HEK293T (cell line): ENCODE measurements at regions not wholly inside any gene's neighbourhood (a gene's known extent, or its start where the extent isn't known, plus 50 kb on each side); places are given as distances from the start of the nearest gene placed in this dataset.

Experiments used
- ARNT ChIP-seq: fragments of 450-650 bp; IDR thresholded peaks from 2 replicates; pipeline ENCODE4 v1.6.1; 2017; ENCODE audit warnings: mild to moderate bottlenecking
- BHLHE40 ChIP-seq: fragments of 450-650 bp; IDR thresholded peaks from 2 replicates; pipeline ENCODE4 v1.6.1; 2016; ENCODE audit warnings: mild to moderate bottlenecking, moderate library complexity, borderline replicate concordance
- CTBP1 ChIP-seq: fragments of 450-650 bp; IDR thresholded peaks from 2 replicates; pipeline ENCODE4 v1.6.1; 2016; ENCODE audit warnings: borderline replicate concordance
- ELF4 ChIP-seq: fragments of 450-650 bp; IDR thresholded peaks from 2 replicates; pipeline ENCODE4 v1.6.1; 2017; ENCODE audit warnings: antibody characterized with exemption
- FOXK2 ChIP-seq: fragments of 450-650 bp; IDR thresholded peaks from 2 replicates; pipeline ENCODE4 v1.6.1; 2016; ENCODE audit warnings: mild to moderate bottlenecking
- FOXM1 ChIP-seq: fragments of 450-650 bp; IDR thresholded peaks from 2 replicates; pipeline ENCODE4 v1.6.1; 2017; ENCODE audit warnings: mild to moderate bottlenecking, borderline replicate concordance
- L3MBTL2 ChIP-seq: fragments of 450-650 bp; conservative IDR thresholded peaks from 2 replicates; pipeline ENCODE4 v1.6.1; 2016; ENCODE audit warnings: mild to moderate bottlenecking

GRCh38 chr3:55332176-55332575 lies 154.9 kb downstream of the WNT5A start:
- TF ChIP-seq ELF4: no peak
- TF ChIP-seq L3MBTL2: no peak
- TF ChIP-seq FOXM1: no peak
- no peak for TF ChIP-seq CTBP1
- no peak for TF ChIP-seq ARNT
- no peak for TF ChIP-seq FOXK2
- no peak for TF ChIP-seq BHLHE40
